ENCODE measurements at regions not wholly inside any gene's neighbourhood (a gene's known extent, or its start where the extent isn't known, plus 50 kb on each side); places are given as distances from the start of the nearest gene placed in this dataset.

- no peak overlapping the region for H3K27ac ChIP-seq
- H3K9me3 ChIP-seq, result no peaks in the 10 kb centered on the region
- H3K36me3 ChIP-seq, result no peaks in the 10 kb centered on the region
- no peak for TF ChIP-seq EP300 (IDR thresholded peaks at IDR 0.05)
- TF ChIP-seq POLR2A (IDR thresholded peaks at IDR 0.05), result no peak
- no peak for TF ChIP-seq CTCF (IDR thresholded peaks at IDR 0.05)
- intact Hi-C loops (cut with DNase I), result no loop called here
- no peak overlapping the region for H3K4me3 ChIP-seq
- 84 to 89% (median 88%) methylated on average over 17 of the region's 17 CpGs for WGBS, 3 donors
- no peaks in the 10 kb centered on the region for H3K4me1 ChIP-seq (ENCODE audit: insufficient read depth)
- H3K27me3 ChIP-seq, result no peaks in the 10 kb centered on the region
- no peak for DNase-seq
Observed at GRCh38 chr22:49118065-49118464, 709.6 kb downstream of the BRD1 start.

GRCh38 chr22:49117486-49117885, 710.2 kb downstream of the BRD1 start:
- no peak overlapping the region for H3K4me3 ChIP-seq
- DNase-seq, result no peak
- no peaks in the 10 kb centered on the region for H3K4me1 ChIP-seq (ENCODE audit: insufficient read depth)
- TF ChIP-seq CTCF (IDR thresholded peaks at IDR 0.05) (no peak), EP300 (IDR thresholded peaks at IDR 0.05) (no peak), POLR2A (IDR thresholded peaks at IDR 0.05) (no peak)
- no peaks in the 10 kb centered on the region for H3K36me3 ChIP-seq
- intact Hi-C loops (cut with DNase I), result no loop called here
- H3K27ac ChIP-seq, result no peak overlapping the region
- no peaks in the 10 kb centered on the region for H3K27me3 ChIP-seq
- WGBS, 3 donors, result 63 to 79% (median 69%) methylated on average over 7 of the region's 7 CpGs
- H3K9me3 ChIP-seq, result no peaks in the 10 kb centered on the region

- no peak overlapping the region for H3K27ac ChIP-seq
- H3K36me3 ChIP-seq, result no peaks in the 10 kb centered on the region
- H3K27me3 ChIP-seq, result no peaks in the 10 kb centered on the region
- 78 to 91% (median 86%) methylated on average over 19 of the region's 19 CpGs for WGBS, 3 donors
- H3K9me3 ChIP-seq, result no peaks in the 10 kb centered on the region
- H3K4me3 ChIP-seq, result no peak overlapping the region
- no peak for DNase-seq
- H3K4me1 ChIP-seq (ENCODE audit: insufficient read depth), result no peaks in the 10 kb centered on the region
- no peak for TF ChIP-seq CTCF (IDR thresholded peaks at IDR 0.05)
- TF ChIP-seq EP300 (IDR thresholded peaks at IDR 0.05), result no peak
- no peak for TF ChIP-seq POLR2A (IDR thresholded peaks at IDR 0.05)
- intact Hi-C loops (cut with DNase I), result no loop called here
Observed at GRCh38 chr22:49116486-49117120, 711.1 kb downstream of the BRD1 start.

GRCh38 chr22:49116021-49116420, 711.7 kb downstream of the BRD1 start:
- H3K27me3 ChIP-seq, result no peaks in the 10 kb centered on the region
- H3K27ac ChIP-seq, result no peak overlapping the region
- H3K4me1 ChIP-seq (ENCODE audit: insufficient read depth), result no peaks in the 10 kb centered on the region
- no peak overlapping the region for H3K4me3 ChIP-seq
- TF ChIP-seq POLR2A (IDR thresholded peaks at IDR 0.05), result no peak
- TF ChIP-seq CTCF (IDR thresholded peaks at IDR 0.05), result no peak
- no peak for TF ChIP-seq EP300 (IDR thresholded peaks at IDR 0.05)
- no peak for DNase-seq
- intact Hi-C loops (cut with DNase I), result no loop called here
- H3K36me3 ChIP-seq, result no peaks in the 10 kb centered on the region
- no peaks in the 10 kb centered on the region for H3K9me3 ChIP-seq
- 88 to 90% (median 88%) methylated on average over 19 of the region's 19 CpGs for WGBS, 3 donors
